Loucy (cell line): ENCODE measurements at regions not wholly inside any gene's neighbourhood (a gene's known extent, or its start where the extent isn't known, plus 50 kb on each side); places are given as distances from the start of the nearest gene placed in this dataset.

Source experiments
- EZH2phosphoT487 ChIP-seq: fragments of 200-600 bp; IDR thresholded peaks from 2 replicates; pipeline ENCODE4 v1.6.1; 2018; ENCODE audit warnings: antibody characterized with exemption, mild to moderate bottlenecking, moderate library complexity, borderline replicate concordance
- TF ChIP-seq, protein P1 (sequence below): fragments of 200-600 bp; sonication (generic); conservative IDR thresholded peaks from 2 replicates; pipeline ENCODE4 v1.5.1; 2014; ENCODE audit warnings: mild to moderate bottlenecking, antibody characterized with exemption, low read length

DNA sequence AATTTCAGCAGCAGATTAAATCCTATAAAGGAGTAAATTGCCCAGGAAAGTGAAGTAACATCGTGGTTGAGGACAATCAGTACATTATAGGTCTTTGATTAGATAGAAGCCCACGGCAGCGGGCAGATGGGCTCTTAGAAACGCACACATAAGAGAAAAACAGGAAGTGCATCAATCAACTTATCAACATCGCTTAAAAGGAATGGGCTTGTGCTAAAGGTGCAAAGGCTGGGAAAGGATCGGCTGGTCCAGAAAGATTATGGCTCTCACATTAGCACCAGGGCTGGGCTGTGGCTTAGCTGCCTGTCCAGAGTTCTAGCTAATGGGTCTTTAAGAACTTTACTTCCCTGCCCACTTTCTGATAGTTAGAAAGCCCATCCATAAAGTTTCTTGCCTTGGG lies 292.0 kb upstream of the TNRC6C start:
- TF ChIP-seq, protein P1, sequence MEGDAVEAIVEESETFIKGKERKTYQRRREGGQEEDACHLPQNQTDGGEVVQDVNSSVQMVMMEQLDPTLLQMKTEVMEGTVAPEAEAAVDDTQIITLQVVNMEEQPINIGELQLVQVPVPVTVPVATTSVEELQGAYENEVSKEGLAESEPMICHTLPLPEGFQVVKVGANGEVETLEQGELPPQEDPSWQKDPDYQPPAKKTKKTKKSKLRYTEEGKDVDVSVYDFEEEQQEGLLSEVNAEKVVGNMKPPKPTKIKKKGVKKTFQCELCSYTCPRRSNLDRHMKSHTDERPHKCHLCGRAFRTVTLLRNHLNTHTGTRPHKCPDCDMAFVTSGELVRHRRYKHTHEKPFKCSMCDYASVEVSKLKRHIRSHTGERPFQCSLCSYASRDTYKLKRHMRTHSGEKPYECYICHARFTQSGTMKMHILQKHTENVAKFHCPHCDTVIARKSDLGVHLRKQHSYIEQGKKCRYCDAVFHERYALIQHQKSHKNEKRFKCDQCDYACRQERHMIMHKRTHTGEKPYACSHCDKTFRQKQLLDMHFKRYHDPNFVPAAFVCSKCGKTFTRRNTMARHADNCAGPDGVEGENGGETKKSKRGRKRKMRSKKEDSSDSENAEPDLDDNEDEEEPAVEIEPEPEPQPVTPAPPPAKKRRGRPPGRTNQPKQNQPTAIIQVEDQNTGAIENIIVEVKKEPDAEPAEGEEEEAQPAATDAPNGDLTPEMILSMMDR = no peak
- TF ChIP-seq EZH2phosphoT487 = no peak
